ENCODE measurements at regions not wholly inside any gene's neighbourhood (a gene's known extent, or its start where the extent isn't known, plus 50 kb on each side); places are given as distances from the start of the nearest gene placed in this dataset.

GRCh38 chr2:121036226-121036692 lies 248.7 kb downstream of the TFCP2L1 start:
- no peak for TF ChIP-seq SIN3A (IDR thresholded peaks at IDR 0.05; ENCODE audit: low read depth)
- no peak for TF ChIP-seq FOSL1 (IDR thresholded peaks at IDR 0.05; ENCODE audit: low read depth)
- no peak for TF ChIP-seq EZH2 (IDR thresholded peaks at IDR 0.05)
- TF ChIP-seq CEBPB (IDR thresholded peaks at IDR 0.05; ENCODE audit: low read depth), result no peak
- no peak for TF ChIP-seq SRF (IDR thresholded peaks at IDR 0.05; ENCODE audit: low read depth)
- TF ChIP-seq ZNF274 (IDR thresholded peaks at IDR 0.05; ENCODE audit: low read depth, low read length), result no peak
- no peak for TF ChIP-seq POLR2A (IDR thresholded peaks at IDR 0.05; ENCODE audit: borderline replicate concordance, extremely low read depth, insufficient read depth, insufficient read length)
- Histone ChIP-seq H3K4me2 (ENCODE audit: low read length) (no peak overlapping the region), H3K9me2 (ENCODE audit: insufficient read depth) (no peaks in the 10 kb centered on the region), H3K36me3 (ENCODE audit: control insufficient read depth in 1 of 2, insufficient read depth in 2 of 2, low read length in 2 of 2) (no peaks in the 10 kb centered on the region), H3K27ac (ENCODE audit: low read depth, low read length) (no peak overlapping the region), H3K79me2 (ENCODE audit: insufficient read depth, low read length) (no peaks in the 10 kb centered on the region), H3K4me1 (ENCODE audit: control insufficient read depth in 1 of 2, insufficient read depth in 2 of 2, low read length in 2 of 2) (peaks cover 6 to 10% of the 10 kb centered on the region in 2 experiments; a peak in 2 of 4 replicates), H3K4me3 (replicated peaks in 1 of 2; ENCODE audit: low read depth in 1 of 2, low read length in 2 of 2) (no peak overlapping the region), H3K9me3 (ENCODE audit: control insufficient read depth in 1 of 2, insufficient read depth in 1 of 2, low read depth in 1 of 2, low read length in 2 of 2) (no peaks in the 10 kb centered on the region), H3K9ac (ENCODE audit: low read length) (no peak overlapping the region), H3K27me3 (ENCODE audit: insufficient read depth, low read length) (0 out of 2 replicates have a peak, but pooled peaks cover 3% of the 10 kb centered on the region), H2AFZ (ENCODE audit: low read depth, low read length, poor library complexity, severe bottlenecking) (no peak overlapping the region), H4K20me1 (ENCODE audit: insufficient read depth) (no peaks in the 10 kb centered on the region)
- intact Hi-C loops (cut with micrococcal nuclease), result no loop called here
- DNase-seq (ENCODE audit: low read depth, low spot score) (no peak), ATAC-seq (no peak)
- ChIA-PET CTCF (no interaction called here), RAD21 (ENCODE audit: low non-redundant PET in 1 of 2, low total read pairs in 2 of 2, uncharacterized antibody in 2 of 2, unreplicated experiment in 2 of 2) (no interaction called here), POLR2A (interaction anchor here (1.2 kb wide), 1 partner anchor 39 kb away, joined by 5 read pairs; no protein-coding TSS in a partner anchor)
- BruUV-seq (replicated peaks), result no TSS peak

GRCh38 chr2:121037480-121037879 lies 247.5 kb downstream of the TFCP2L1 start:
- H3K4me3 ChIP-seq (replicated peaks in 1 of 2; ENCODE audit: low read depth in 1 of 2, low read length in 2 of 2), result no peak overlapping the region
- no peak for DNase-seq (ENCODE audit: low read depth, low spot score)
- no peak overlapping the region for H3K27ac ChIP-seq (ENCODE audit: low read depth, low read length)
- H3K9me3 ChIP-seq (ENCODE audit: control insufficient read depth in 1 of 2, insufficient read depth in 1 of 2, low read depth in 1 of 2, low read length in 2 of 2), result no peaks in the 10 kb centered on the region
- POLR2A ChIA-PET, result no interaction called here
- H3K4me1 ChIP-seq (ENCODE audit: control insufficient read depth in 1 of 2, insufficient read depth in 2 of 2, low read length in 2 of 2), result peaks cover 6 to 10% of the 10 kb centered on the region in 2 experiments; a peak in 2 of 4 replicates
- RAD21 ChIA-PET (ENCODE audit: low non-redundant PET in 1 of 2, low total read pairs in 2 of 2, uncharacterized antibody in 2 of 2, unreplicated experiment in 2 of 2), result no interaction called here
- no peak for ATAC-seq
- H3K4me2 ChIP-seq (ENCODE audit: low read length), result no peak overlapping the region
- 0 out of 2 replicates have a peak, but pooled peaks cover 3% of the 10 kb centered on the region for H3K27me3 ChIP-seq (ENCODE audit: insufficient read depth, low read length)
- H3K9ac ChIP-seq (ENCODE audit: low read length), result no peak overlapping the region
- BruUV-seq (replicated peaks), result no TSS peak
- no peaks in the 10 kb centered on the region for H4K20me1 ChIP-seq (ENCODE audit: insufficient read depth)
- intact Hi-C loops (cut with micrococcal nuclease), result no loop called here
- CTCF ChIA-PET, result no interaction called here
- H3K79me2 ChIP-seq (ENCODE audit: insufficient read depth, low read length), result no peaks in the 10 kb centered on the region
- no peaks in the 10 kb centered on the region for H3K9me2 ChIP-seq (ENCODE audit: insufficient read depth)
- TF ChIP-seq ATF3 (IDR thresholded peaks at IDR 0.05), result no peak
- no peak for TF ChIP-seq JUND (IDR thresholded peaks at IDR 0.05)
- no peak for TF ChIP-seq CBX3 (IDR thresholded peaks at IDR 0.05; ENCODE audit: low read depth)
- no peak for TF ChIP-seq ELF1 (IDR thresholded peaks at IDR 0.05; ENCODE audit: borderline replicate concordance, low read depth)
- TF ChIP-seq SRF (IDR thresholded peaks at IDR 0.05; ENCODE audit: low read depth), result no peak
- TF ChIP-seq CEBPB (IDR thresholded peaks at IDR 0.05; ENCODE audit: low read depth), result no peak
- H3K36me3 ChIP-seq (ENCODE audit: control insufficient read depth in 1 of 2, insufficient read depth in 2 of 2, low read length in 2 of 2), result no peaks in the 10 kb centered on the region
- no peak overlapping the region for H2AFZ ChIP-seq (ENCODE audit: low read depth, low read length, poor library complexity, severe bottlenecking)
